WTC11 (cell line): ENCODE measurements at regions not wholly inside any gene's neighbourhood (a gene's known extent, or its start where the extent isn't known, plus 50 kb on each side); places are given as distances from the start of the nearest gene placed in this dataset.

Source experiments
- ATAC-seq: fragments of 200-7000 bp; cut with Tn5 transposase; 2 replicates; pipeline ENCODE4 v1.10.0; 2021; ENCODE audit warnings: mild to moderate bottlenecking, moderate library complexity
- CTCF ChIA-PET: fragments of 300-600 bp; sonication (Branson Sonifier 250); formaldehyde crosslinking; loops from one replicate; lab custom pipeline; 2021; ENCODE audit warnings: antibody characterized with exemption; lab: Charles Lee
- POLR2A ChIA-PET: fragments of 350-600 bp; sonication (Branson Sonifier 250); formaldehyde crosslinking; loops from one replicate; lab custom pipeline; 2021; ENCODE audit warnings: antibody characterized with exemption; lab: Charles Lee
- DNase-seq: peaks from one replicate; pipeline ENCODE4 v3.0.0; 2021; ENCODE audit warnings: low spot score
- H3K27ac Mint-ChIP-seq: 2 replicates; pipeline ENCODE4 v1.8.0; 2021; ENCODE audit warnings: mixed read lengths
- H3K27me3 Mint-ChIP-seq: 2 replicates; pipeline ENCODE4 v1.8.0; 2021; ENCODE audit warnings: low read depth, mild to moderate bottlenecking, moderate library complexity, mixed read lengths
- H3K36me3 Mint-ChIP-seq: 2 replicates; pipeline ENCODE4 v1.8.0; 2021; ENCODE audit warnings: mixed read lengths
- H3K4me1 Mint-ChIP-seq: 2 replicates; pipeline ENCODE4 v1.8.0; 2022; ENCODE audit warnings: mixed read lengths
- H3K4me3 Mint-ChIP-seq: 2 replicates; pipeline ENCODE4 v1.8.0; 2021; ENCODE audit warnings: mild to moderate bottlenecking, moderate library complexity, mixed read lengths
- H3K9me3 Mint-ChIP-seq: 2 replicates; pipeline ENCODE4 v1.8.0; 2021; ENCODE audit warnings: mixed read lengths
- CBFB ChIP-seq: sonication (generic); formaldehyde crosslinking; IDR thresholded peaks from 2 replicates; pipeline ENCODE4 v1.8.1; 2022; ENCODE audit warnings: mild to moderate bottlenecking, low read depth, missing genetic modification reagents
- CREB1 ChIP-seq: sonication (generic); formaldehyde crosslinking; IDR thresholded peaks from 2 replicates; pipeline ENCODE4 v1.8.0; 2023; ENCODE audit warnings: mild to moderate bottlenecking, missing genetic modification reagents
- GRHL2 ChIP-seq: fragments of 250-450 bp; sonication (Bioruptor Pico); IDR thresholded peaks from 2 replicates; pipeline ENCODE4 v1.8.0; 2022; ENCODE audit warnings: mild to moderate bottlenecking, moderate library complexity; ENCODE audit not compliant: insufficient replicate concordance, severe bottlenecking
- GTF2I ChIP-seq: fragments of 250-450 bp; sonication (Bioruptor Pico); conservative IDR thresholded peaks from 2 replicates; pipeline ENCODE4 v1.4.0; 2021; ENCODE audit warnings: mild to moderate bottlenecking
- IRF2 ChIP-seq: sonication (generic); formaldehyde crosslinking; IDR thresholded peaks from 2 replicates; pipeline ENCODE4 v1.8.0; 2022; ENCODE audit warnings: low read depth, missing genetic modification reagents, borderline replicate concordance
- NR1H2 ChIP-seq: sonication (generic); formaldehyde crosslinking; IDR thresholded peaks from 2 replicates; pipeline ENCODE4 v1.9.0; 2021; ENCODE audit warnings: mild to moderate bottlenecking, moderate library complexity, missing genetic modification reagents
- NR3C1 ChIP-seq: sonication (generic); formaldehyde crosslinking; conservative IDR thresholded peaks from 2 replicates; pipeline ENCODE4 v1.8.1; 2023; ENCODE audit warnings: low read depth, mild to moderate bottlenecking, missing genetic modification reagents
- SP1 ChIP-seq: sonication (generic); formaldehyde crosslinking; conservative IDR thresholded peaks from 2 replicates; pipeline ENCODE4 v1.8.1; 2022; ENCODE audit warnings: missing genetic modification reagents
- ZNF121 ChIP-seq: sonication (generic); formaldehyde crosslinking; IDR thresholded peaks from 2 replicates; pipeline ENCODE4 v1.8.0; 2023; ENCODE audit warnings: missing genetic modification reagents
- ZNF396 ChIP-seq: fragments of 250-450 bp; sonication (Bioruptor Pico); IDR thresholded peaks from 2 replicates; pipeline ENCODE4 v1.8.0; 2021; ENCODE audit warnings: mild to moderate bottlenecking, moderate library complexity, borderline replicate concordance
- ZNF416 ChIP-seq: fragments of 250-450 bp; sonication (Bioruptor Pico); IDR thresholded peaks from 2 replicates; pipeline ENCODE4 v1.9.0; 2021; ENCODE audit warnings: mild to moderate bottlenecking, inconsistent platforms
- TF ChIP-seq, protein P1 (sequence below): sonication (generic); formaldehyde crosslinking; IDR thresholded peaks from 2 replicates; pipeline ENCODE4 v1.8.0; 2022; ENCODE audit warnings: mild to moderate bottlenecking, missing genetic modification reagents
- TF ChIP-seq, protein P2 (sequence below): sonication (generic); formaldehyde crosslinking; IDR thresholded peaks from 2 replicates; pipeline ENCODE4 v1.8.1; 2023; ENCODE audit warnings: mild to moderate bottlenecking, missing genetic modification reagents
- TF ChIP-seq, protein P3 (sequence below): sonication (generic); formaldehyde crosslinking; IDR thresholded peaks from 2 replicates; pipeline ENCODE4 v1.8.1; 2023; ENCODE audit warnings: mild to moderate bottlenecking, missing genetic modification reagents, borderline replicate concordance
- TF ChIP-seq, protein P4 (sequence below): fragments of 250-450 bp; sonication (Bioruptor Pico); IDR thresholded peaks from 2 replicates; pipeline ENCODE4 v2.1.2; 2022; ENCODE audit warnings: mild to moderate bottlenecking, moderate library complexity
- TF ChIP-seq, protein P5 (sequence below): fragments of 250-450 bp; sonication (Bioruptor Pico); IDR thresholded peaks from 2 replicates; pipeline ENCODE4 v1.8.0; 2021; ENCODE audit warnings: mild to moderate bottlenecking
- TF ChIP-seq, protein P6 (sequence below): fragments of 250-450 bp; sonication (Bioruptor Pico); IDR thresholded peaks from 2 replicates; pipeline ENCODE4 v1.9.0; 2021; ENCODE audit warnings: mild to moderate bottlenecking

DNA sequence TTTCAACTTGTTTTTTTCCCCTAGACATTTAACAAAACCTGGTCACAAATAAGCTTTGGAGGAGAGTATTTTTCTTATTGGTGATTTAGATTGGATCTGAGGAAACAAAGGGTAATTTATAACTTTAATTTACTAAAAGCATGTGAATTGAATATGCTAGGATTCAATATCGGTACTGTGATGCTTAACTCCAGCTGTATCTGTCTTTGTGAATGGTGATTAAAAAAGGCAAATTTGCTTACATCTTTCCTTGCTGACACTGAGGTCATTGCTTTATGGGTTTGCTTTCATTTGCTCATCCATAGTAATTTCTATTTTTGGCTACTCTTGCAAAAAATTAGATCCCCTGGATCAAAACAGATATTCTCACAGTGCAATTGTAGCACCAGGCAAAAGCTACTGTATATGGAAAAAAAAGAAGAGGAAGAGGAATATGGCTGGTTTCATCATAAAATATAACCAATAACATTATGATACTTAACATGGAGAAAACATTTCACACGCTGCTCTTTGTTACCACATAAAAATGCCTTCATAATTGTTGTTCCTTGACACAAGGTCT, 832.0 kb upstream of the ZEB2 start:
- ChIA-PET POLR2A (no interaction called here), CTCF (no interaction called here)
- no peak for ATAC-seq
- no peaks in the 10 kb centered on the region for H3K36me3 Mint-ChIP-seq
- TF ChIP-seq CBFB (no peak), GRHL2 (CRISPR knock-in tag) (no peak), SP1 (CRISPR knock-in tag) (no peak), ZNF121 (CRISPR knock-in tag) (no peak), CREB1 (CRISPR knock-in tag) (no peak), IRF2 (no peak), GTF2I (CRISPR knock-in tag) (no peak), NR3C1 (no peak), NR1H2 (CRISPR knock-in tag) (no peak), ZNF396 (CRISPR knock-in tag) (no peak), ZNF416 (no peak)
- TF ChIP-seq, protein P1, sequence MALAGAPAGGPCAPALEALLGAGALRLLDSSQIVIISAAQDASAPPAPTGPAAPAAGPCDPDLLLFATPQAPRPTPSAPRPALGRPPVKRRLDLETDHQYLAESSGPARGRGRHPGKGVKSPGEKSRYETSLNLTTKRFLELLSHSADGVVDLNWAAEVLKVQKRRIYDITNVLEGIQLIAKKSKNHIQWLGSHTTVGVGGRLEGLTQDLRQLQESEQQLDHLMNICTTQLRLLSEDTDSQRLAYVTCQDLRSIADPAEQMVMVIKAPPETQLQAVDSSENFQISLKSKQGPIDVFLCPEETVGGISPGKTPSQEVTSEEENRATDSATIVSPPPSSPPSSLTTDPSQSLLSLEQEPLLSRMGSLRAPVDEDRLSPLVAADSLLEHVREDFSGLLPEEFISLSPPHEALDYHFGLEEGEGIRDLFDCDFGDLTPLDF = no peak
- TF ChIP-seq, protein P2, sequence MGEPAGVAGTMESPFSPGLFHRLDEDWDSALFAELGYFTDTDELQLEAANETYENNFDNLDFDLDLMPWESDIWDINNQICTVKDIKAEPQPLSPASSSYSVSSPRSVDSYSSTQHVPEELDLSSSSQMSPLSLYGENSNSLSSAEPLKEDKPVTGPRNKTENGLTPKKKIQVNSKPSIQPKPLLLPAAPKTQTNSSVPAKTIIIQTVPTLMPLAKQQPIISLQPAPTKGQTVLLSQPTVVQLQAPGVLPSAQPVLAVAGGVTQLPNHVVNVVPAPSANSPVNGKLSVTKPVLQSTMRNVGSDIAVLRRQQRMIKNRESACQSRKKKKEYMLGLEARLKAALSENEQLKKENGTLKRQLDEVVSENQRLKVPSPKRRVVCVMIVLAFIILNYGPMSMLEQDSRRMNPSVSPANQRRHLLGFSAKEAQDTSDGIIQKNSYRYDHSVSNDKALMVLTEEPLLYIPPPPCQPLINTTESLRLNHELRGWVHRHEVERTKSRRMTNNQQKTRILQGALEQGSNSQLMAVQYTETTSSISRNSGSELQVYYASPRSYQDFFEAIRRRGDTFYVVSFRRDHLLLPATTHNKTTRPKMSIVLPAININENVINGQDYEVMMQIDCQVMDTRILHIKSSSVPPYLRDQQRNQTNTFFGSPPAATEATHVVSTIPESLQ (CRISPR knock-in tag) = no peak
- TF ChIP-seq, protein P3, sequence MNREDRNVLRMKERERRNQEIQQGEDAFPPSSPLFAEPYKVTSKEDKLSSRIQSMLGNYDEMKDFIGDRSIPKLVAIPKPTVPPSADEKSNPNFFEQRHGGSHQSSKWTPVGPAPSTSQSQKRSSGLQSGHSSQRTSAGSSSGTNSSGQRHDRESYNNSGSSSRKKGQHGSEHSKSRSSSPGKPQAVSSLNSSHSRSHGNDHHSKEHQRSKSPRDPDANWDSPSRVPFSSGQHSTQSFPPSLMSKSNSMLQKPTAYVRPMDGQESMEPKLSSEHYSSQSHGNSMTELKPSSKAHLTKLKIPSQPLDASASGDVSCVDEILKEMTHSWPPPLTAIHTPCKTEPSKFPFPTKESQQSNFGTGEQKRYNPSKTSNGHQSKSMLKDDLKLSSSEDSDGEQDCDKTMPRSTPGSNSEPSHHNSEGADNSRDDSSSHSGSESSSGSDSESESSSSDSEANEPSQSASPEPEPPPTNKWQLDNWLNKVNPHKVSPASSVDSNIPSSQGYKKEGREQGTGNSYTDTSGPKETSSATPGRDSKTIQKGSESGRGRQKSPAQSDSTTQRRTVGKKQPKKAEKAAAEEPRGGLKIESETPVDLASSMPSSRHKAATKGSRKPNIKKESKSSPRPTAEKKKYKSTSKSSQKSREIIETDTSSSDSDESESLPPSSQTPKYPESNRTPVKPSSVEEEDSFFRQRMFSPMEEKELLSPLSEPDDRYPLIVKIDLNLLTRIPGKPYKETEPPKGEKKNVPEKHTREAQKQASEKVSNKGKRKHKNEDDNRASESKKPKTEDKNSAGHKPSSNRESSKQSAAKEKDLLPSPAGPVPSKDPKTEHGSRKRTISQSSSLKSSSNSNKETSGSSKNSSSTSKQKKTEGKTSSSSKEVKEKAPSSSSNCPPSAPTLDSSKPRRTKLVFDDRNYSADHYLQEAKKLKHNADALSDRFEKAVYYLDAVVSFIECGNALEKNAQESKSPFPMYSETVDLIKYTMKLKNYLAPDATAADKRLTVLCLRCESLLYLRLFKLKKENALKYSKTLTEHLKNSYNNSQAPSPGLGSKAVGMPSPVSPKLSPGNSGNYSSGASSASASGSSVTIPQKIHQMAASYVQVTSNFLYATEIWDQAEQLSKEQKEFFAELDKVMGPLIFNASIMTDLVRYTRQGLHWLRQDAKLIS (CRISPR knock-in tag) = no peak
- TF ChIP-seq, protein P4, sequence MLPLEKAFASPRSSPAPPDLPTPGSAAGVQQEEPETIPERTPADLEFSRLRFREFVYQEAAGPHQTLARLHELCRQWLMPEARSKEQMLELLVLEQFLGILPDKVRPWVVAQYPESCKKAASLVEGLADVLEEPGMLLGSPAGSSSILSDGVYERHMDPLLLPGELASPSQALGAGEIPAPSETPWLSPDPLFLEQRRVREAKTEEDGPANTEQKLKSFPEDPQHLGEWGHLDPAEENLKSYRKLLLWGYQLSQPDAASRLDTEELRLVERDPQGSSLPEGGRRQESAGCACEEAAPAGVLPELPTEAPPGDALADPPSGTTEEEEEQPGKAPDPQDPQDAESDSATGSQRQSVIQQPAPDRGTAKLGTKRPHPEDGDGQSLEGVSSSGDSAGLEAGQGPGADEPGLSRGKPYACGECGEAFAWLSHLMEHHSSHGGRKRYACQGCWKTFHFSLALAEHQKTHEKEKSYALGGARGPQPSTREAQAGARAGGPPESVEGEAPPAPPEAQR (CRISPR knock-in tag) = no peak
- TF ChIP-seq, protein P5, sequence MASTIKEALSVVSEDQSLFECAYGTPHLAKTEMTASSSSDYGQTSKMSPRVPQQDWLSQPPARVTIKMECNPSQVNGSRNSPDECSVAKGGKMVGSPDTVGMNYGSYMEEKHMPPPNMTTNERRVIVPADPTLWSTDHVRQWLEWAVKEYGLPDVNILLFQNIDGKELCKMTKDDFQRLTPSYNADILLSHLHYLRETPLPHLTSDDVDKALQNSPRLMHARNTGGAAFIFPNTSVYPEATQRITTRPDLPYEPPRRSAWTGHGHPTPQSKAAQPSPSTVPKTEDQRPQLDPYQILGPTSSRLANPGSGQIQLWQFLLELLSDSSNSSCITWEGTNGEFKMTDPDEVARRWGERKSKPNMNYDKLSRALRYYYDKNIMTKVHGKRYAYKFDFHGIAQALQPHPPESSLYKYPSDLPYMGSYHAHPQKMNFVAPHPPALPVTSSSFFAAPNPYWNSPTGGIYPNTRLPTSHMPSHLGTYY (CRISPR knock-in tag) = no peak
- TF ChIP-seq, protein P6, sequence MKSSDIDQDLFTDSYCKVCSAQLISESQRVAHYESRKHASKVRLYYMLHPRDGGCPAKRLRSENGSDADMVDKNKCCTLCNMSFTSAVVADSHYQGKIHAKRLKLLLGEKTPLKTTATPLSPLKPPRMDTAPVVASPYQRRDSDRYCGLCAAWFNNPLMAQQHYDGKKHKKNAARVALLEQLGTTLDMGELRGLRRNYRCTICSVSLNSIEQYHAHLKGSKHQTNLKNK (CRISPR knock-in tag) = no peak
- DNase-seq = no peak
- H3K27ac Mint-ChIP-seq = no peak overlapping the region
- no peaks in the 10 kb centered on the region for H3K9me3 Mint-ChIP-seq
- H3K27me3 Mint-ChIP-seq = no peaks in the 10 kb centered on the region
- no peak overlapping the region for H3K4me3 Mint-ChIP-seq
- no peaks in the 10 kb centered on the region for H3K4me1 Mint-ChIP-seq
